SK-N-SH (cell line): ENCODE measurements at regions not wholly inside any gene's neighbourhood (a gene's known extent, or its start where the extent isn't known, plus 50 kb on each side); places are given as distances from the start of the nearest gene placed in this dataset.
"Not testable (repeated sequence)": the region's sequence is repeated elsewhere in the genome, so short reads cannot be mapped to it uniquely, and the experiment has no call there.

Source experiments
- CTCF ChIA-PET: fragments of 300-600, 350-600 bp; formaldehyde crosslinking; extraction: SDS; loops from one replicate; lab custom pipeline; 2021; lab: Yijun Ruan, JAX
- POLR2A ChIA-PET: fragments of 350-600 bp; sonication (Branson Sonifier 250); formaldehyde crosslinking; extraction: SDS; loops from one replicate; lab custom pipeline; 2020; ENCODE audit warnings: antibody characterized with exemption, inconsistent platforms; lab: Yijun Ruan, JAX
- DNase-seq: peaks from one replicate; pipeline ENCODE4 v3.0.0; 2012
- H2AFZ ChIP-seq: fragments of 200-600 bp; sonication (generic); 2 replicates; pipeline ENCODE4 v1.8.1; 2016; ENCODE audit warnings: antibody characterized with exemption, mild to moderate bottlenecking, low read depth
- H3F3A ChIP-seq: fragments of 200-600 bp; sonication (generic); replicated peaks from 2 replicates; pipeline ENCODE3; 2016; ENCODE audit warnings: antibody characterized with exemption, mild to moderate bottlenecking; ENCODE audit not compliant: insufficient read depth
- H3K27ac ChIP-seq, 2 experiments: fragments of 200-500 bp in 1 of 2; fragments of 200-600 bp in 1 of 2; sonication (Bioruptor generic) in 1 of 2; sonication (generic), shearing (Covaris generic) in 1 of 2; 2 replicates each; pipeline versions ENCODE4 v1.5.1 to v1.6.1; 2014 to 2016; ENCODE audit warnings: low read depth in 2 of 2, inconsistent platforms in 1 of 2, low read length in 1 of 2, mild to moderate bottlenecking in 1 of 2, mixed read lengths in 1 of 2
- H3K27me3 ChIP-seq: fragments of 200-600 bp; sonication (generic), shearing (Covaris generic); 2 replicates; pipeline ENCODE4 v1.6.1; 2016; ENCODE audit warnings: mixed run types; ENCODE audit not compliant: insufficient read depth
- H3K36me3 ChIP-seq, 2 experiments: fragments of 200-500 bp in 1 of 2; fragments of 200-600 bp in 1 of 2; sonication (Bioruptor generic) in 1 of 2; sonication (generic) in 1 of 2; replicated peaks in 1 of 2; 2 replicates each; pipeline versions ENCODE3 to v1.5.1; 2014 to 2016; ENCODE audit warnings: low read length in 1 of 2, mild to moderate bottlenecking in 1 of 2; ENCODE audit not compliant: insufficient read depth in 2 of 2, control insufficient read depth in 1 of 2
- H3K4me1 ChIP-seq, 2 experiments: fragments of 200-500 bp in 1 of 2; fragments of 200-600 bp in 1 of 2; sonication (Bioruptor generic) in 1 of 2; sonication (generic), shearing (Covaris generic) in 1 of 2; 2 replicates each; pipeline versions ENCODE4 v1.5.1 to v1.6.1; 2014 to 2016; ENCODE audit warnings: low read depth in 1 of 2, low read length in 1 of 2, mixed run types in 1 of 2; ENCODE audit not compliant: insufficient read depth in 2 of 2, control insufficient read depth in 1 of 2
- H3K4me2 ChIP-seq: fragments of 200-600 bp; sonication (generic), shearing (Covaris generic); 2 replicates; pipeline ENCODE4 v1.6.1; 2017; ENCODE audit warnings: mixed run types
- H3K4me3 ChIP-seq, 2 experiments: fragments of 200-500 bp in 1 of 2; fragments of 200-600 bp in 1 of 2; sonication (Bioruptor generic) in 1 of 2; sonication (generic), shearing (Covaris generic) in 1 of 2; 2 replicates each; pipeline versions ENCODE4 v1.5.1 to v1.8.1; 2014 to 2016; ENCODE audit warnings: low read depth in 2 of 2, inconsistent platforms in 1 of 2, low read length in 1 of 2, mild to moderate bottlenecking in 1 of 2, mixed read lengths in 1 of 2, moderate library complexity in 1 of 2
- H3K79me2 ChIP-seq: fragments of 200-600 bp; sonication (generic); 2 replicates; pipeline ENCODE4 v1.8.1; 2017; ENCODE audit warnings: mild to moderate bottlenecking; ENCODE audit not compliant: insufficient read depth
- H3K9ac ChIP-seq: fragments of 200-600 bp; sonication (generic); 2 replicates; pipeline ENCODE4 v1.6.1; 2017; ENCODE audit warnings: mixed run types
- H3K9me2 ChIP-seq: fragments of 200-600 bp; sonication (generic); 2 replicates; pipeline ENCODE4 v1.6.1; 2017; ENCODE audit warnings: mixed run types
- H3K9me3 ChIP-seq: fragments of 200-600 bp; sonication (generic); 2 replicates; pipeline ENCODE4 v1.6.1; 2017; ENCODE audit warnings: mixed run types, mild to moderate bottlenecking, moderate library complexity
- H4K20me1 ChIP-seq: fragments of 200-600 bp; sonication (generic); 2 replicates; pipeline ENCODE4 v1.6.1; 2017; ENCODE audit warnings: mild to moderate bottlenecking, mixed run types; ENCODE audit not compliant: insufficient read depth
- CTCF ChIP-seq: fragments of 200-600 bp; sonication (generic); IDR thresholded peaks from 2 replicates; pipeline ENCODE4 v1.6.1; 2017; ENCODE audit warnings: antibody characterized with exemption, mild to moderate bottlenecking, moderate library complexity
- ELF1 ChIP-seq: IDR thresholded peaks from 2 replicates; pipeline ENCODE4 v1.4.0; 2012
- EP300 ChIP-seq, 2 experiments: IDR thresholded peaks; 2 replicates each; pipeline versions ENCODE4 v1.4.0 to v1.6.1; 2012; ENCODE audit warnings: borderline replicate concordance in 1 of 2, low read depth in 1 of 2, low read length in 1 of 2
- EZH2phosphoT487 ChIP-seq: fragments of 200-600 bp; sonication (generic); IDR thresholded peaks from 2 replicates; pipeline ENCODE4 v1.6.1; 2017; ENCODE audit warnings: low read depth, mixed run types, mild to moderate bottlenecking, antibody characterized with exemption, moderate library complexity, borderline replicate concordance
- FOSL2 ChIP-seq: IDR thresholded peaks from 2 replicates; pipeline ENCODE4 v1.4.0; 2012; ENCODE audit warnings: low read depth, mild to moderate bottlenecking, moderate library complexity, borderline replicate concordance
- FOXJ3 ChIP-seq: sonication (generic); formaldehyde crosslinking; IDR thresholded peaks from 2 replicates; pipeline ENCODE4 v1.5.1; 2020; ENCODE audit warnings: mild to moderate bottlenecking, missing genetic modification reagents
- GATA2 ChIP-seq: sonication (generic); formaldehyde crosslinking; IDR thresholded peaks from 2 replicates; pipeline ENCODE4 v1.5.0; 2020; ENCODE audit warnings: mild to moderate bottlenecking, missing genetic modification reagents
- JUND ChIP-seq: IDR thresholded peaks from 2 replicates; pipeline ENCODE4 v1.4.0; 2012
- MAX ChIP-seq: IDR thresholded peaks from 2 replicates; pipeline ENCODE4 v1.4.0; 2012; ENCODE audit warnings: low read depth
- MEF2A ChIP-seq: IDR thresholded peaks from 2 replicates; pipeline ENCODE4 v1.4.0; 2012; ENCODE audit warnings: low read depth, borderline replicate concordance
- NFIC ChIP-seq: IDR thresholded peaks from 2 replicates; pipeline ENCODE4 v1.4.0; 2012; ENCODE audit warnings: borderline replicate concordance
- NRF1 ChIP-seq: IDR thresholded peaks from 2 replicates; pipeline ENCODE4 v1.6.1; 2012; ENCODE audit warnings: low read depth, mild to moderate bottlenecking, low read length
- POLR2AphosphoS5 ChIP-seq: IDR thresholded peaks from 2 replicates; pipeline ENCODE4 v1.6.1; 2012; ENCODE audit warnings: low read depth, low read length
- RAD21 ChIP-seq: IDR thresholded peaks from 2 replicates; pipeline ENCODE4 v1.6.1; 2012; ENCODE audit warnings: mild to moderate bottlenecking, low read length
- RCOR1 ChIP-seq: fragments of 150-350 bp; IDR thresholded peaks from 2 replicates; pipeline ENCODE4 v1.6.1; 2017; ENCODE audit warnings: antibody characterized with exemption, low read length
- SMC3 ChIP-seq: IDR thresholded peaks from 2 replicates; pipeline ENCODE4 v1.6.1; 2012; ENCODE audit warnings: low read depth, low read length, improper control_type of control experiment
- TAF1 ChIP-seq: IDR thresholded peaks from 2 replicates; pipeline ENCODE4 v1.6.1; 2012; ENCODE audit warnings: low read depth, mild to moderate bottlenecking, low read length, moderate library complexity, borderline replicate concordance
- TEAD4 ChIP-seq: IDR thresholded peaks from 2 replicates; pipeline ENCODE4 v1.4.0; 2012; ENCODE audit warnings: mild to moderate bottlenecking, borderline replicate concordance; ENCODE audit not compliant: insufficient read depth
- USF2 ChIP-seq: fragments of 150-350 bp; IDR thresholded peaks from 2 replicates; pipeline ENCODE4 v1.6.1; 2017; ENCODE audit warnings: antibody characterized with exemption, low read length, low read depth, borderline replicate concordance
- YY1 ChIP-seq: IDR thresholded peaks from 2 replicates; pipeline ENCODE4 v1.4.0; 2012; ENCODE audit warnings: low read depth, mild to moderate bottlenecking
- WGBS: methylation state at CpG from one replicate; pipeline ENCODE4 v1.1.6; 2017; ENCODE audit warnings: low lambda C conversion rate; 5-methylcytosine and 5-hydroxymethylcytosine counted together

- peaks cover 14% of the 10 kb centered on the region for H3F3A ChIP-seq
- peaks cover 0 to 5% of the 10 kb centered on the region in 2 experiments; a peak in 3 of 4 replicates for H3K4me1 ChIP-seq
- no peak overlapping the region for H2AFZ ChIP-seq
- TF ChIP-seq RAD21 (no peak), NRF1 (no peak), MAX (no peak), YY1 (no peak), ELF1 (no peak), EP300 (IDR thresholded peaks at IDR 0.05; ENCODE audit: borderline replicate concordance in 1 of 2, low read depth in 1 of 2, low read length in 1 of 2) (no peak), EZH2phosphoT487 (no peak), GATA2 (CRISPR knock-in tag) (no peak), SMC3 (no peak), RCOR1 (no peak), USF2 (no peak), TAF1 (no peak), JUND (no peak), TEAD4 (no peak), MEF2A (no peak), FOSL2 (no peak), FOXJ3 (CRISPR knock-in tag) (no peak), CTCF (no peak), POLR2AphosphoS5 (no peak), NFIC (no peak)
- TF ChIP-seq, all 33 proteins: peak for 0
- no peaks in the 10 kb centered on the region for H3K27me3 ChIP-seq
- no peak overlapping the region for H3K4me2 ChIP-seq
- WGBS = 19% methylated on average over 3 of the region's 3 CpGs
- no peaks in the 10 kb centered on the region for H3K79me2 ChIP-seq
- H3K27ac ChIP-seq = no peak overlapping the region
- ChIA-PET CTCF (interaction anchor here (1.0 kb wide), 1 partner anchor 40 kb away, joined by 3 read pairs; no protein-coding TSS in a partner anchor), POLR2A (no interaction called here)
- no peak overlapping the region for H3K4me3 ChIP-seq
- no peaks in the 10 kb centered on the region for H3K36me3 ChIP-seq
- DNase-seq = no peak
- H3K9me2 ChIP-seq = no peaks in the 10 kb centered on the region
- H3K9me3 ChIP-seq = no peaks in the 10 kb centered on the region
- no peak overlapping the region for H3K9ac ChIP-seq
- H4K20me1 ChIP-seq = no peaks in the 10 kb centered on the region
These were observed 232.8 kb upstream of the MCHR2 start for GRCh38 chr6:100226811-100227210.

- H3K4me1 ChIP-seq, POLR2A ChIA-PET, H2AFZ ChIP-seq, H3F3A ChIP-seq, H3K9ac ChIP-seq, H4K20me1 ChIP-seq, H3K27ac ChIP-seq, H3K27me3 ChIP-seq, DNase-seq, H3K9me3 ChIP-seq, H3K4me3 ChIP-seq, H3K36me3 ChIP-seq, H3K4me2 ChIP-seq, H3K9me2 ChIP-seq, H3K79me2 ChIP-seq: not testable (repeated sequence)
- CTCF ChIA-PET = interaction anchor here (1.5 kb wide), 1 partner anchor 10 kb away, joined by 3 read pairs; no protein-coding TSS in a partner anchor
- WGBS = 10% methylated on average over 1 of the region's 1 CpG
These were observed 229.9 kb upstream of the MCHR2 start for GRCh38 chr6:100223952-100224351.
